Glutamatergic neuron (in vitro differentiated cells): ENCODE measurements at regions not wholly inside any gene's neighbourhood (a gene's known extent, or its start where the extent isn't known, plus 50 kb on each side); places are given as distances from the start of the nearest gene placed in this dataset.

Experiments
- DNase-seq: peaks from one replicate; pipeline ENCODE4 v3.0.0; 2022
- H3K27ac Mint-ChIP-seq: one replicate; pipeline ENCODE4 v1.8.0; 2020; ENCODE audit warnings: mild to moderate bottlenecking, mixed read lengths, inconsistent platforms; ENCODE audit not compliant: unreplicated experiment
- H3K27me3 Mint-ChIP-seq: one replicate; pipeline ENCODE4 v1.8.0; 2020; ENCODE audit warnings: mild to moderate bottlenecking, moderate library complexity, mixed read lengths, inconsistent platforms; ENCODE audit not compliant: unreplicated experiment
- H3K36me3 Mint-ChIP-seq: one replicate; pipeline ENCODE4 v1.8.0; 2020; ENCODE audit warnings: mild to moderate bottlenecking, mixed read lengths, inconsistent platforms; ENCODE audit not compliant: unreplicated experiment
- H3K4me1 Mint-ChIP-seq: one replicate; pipeline ENCODE4 v1.8.0; 2020; ENCODE audit warnings: mild to moderate bottlenecking, low read depth, mixed read lengths, inconsistent platforms; ENCODE audit not compliant: unreplicated experiment
- H3K4me3 Mint-ChIP-seq: one replicate; pipeline ENCODE4 v1.8.0; 2020; ENCODE audit warnings: mild to moderate bottlenecking, mixed read lengths, inconsistent platforms; ENCODE audit not compliant: unreplicated experiment
- H3K9me3 Mint-ChIP-seq: one replicate; pipeline ENCODE4 v1.8.0; 2020; ENCODE audit warnings: mild to moderate bottlenecking, moderate library complexity, mixed read lengths, inconsistent platforms; ENCODE audit not compliant: unreplicated experiment
- TF ChIP-seq, protein P1 (sequence below): fragments of 200-600 bp; sonication (generic); IDR thresholded peaks from one replicate; pipeline ENCODE4 v1.5.0; 2021; ENCODE audit not compliant: partially characterized antibody, unreplicated experiment

DNA sequence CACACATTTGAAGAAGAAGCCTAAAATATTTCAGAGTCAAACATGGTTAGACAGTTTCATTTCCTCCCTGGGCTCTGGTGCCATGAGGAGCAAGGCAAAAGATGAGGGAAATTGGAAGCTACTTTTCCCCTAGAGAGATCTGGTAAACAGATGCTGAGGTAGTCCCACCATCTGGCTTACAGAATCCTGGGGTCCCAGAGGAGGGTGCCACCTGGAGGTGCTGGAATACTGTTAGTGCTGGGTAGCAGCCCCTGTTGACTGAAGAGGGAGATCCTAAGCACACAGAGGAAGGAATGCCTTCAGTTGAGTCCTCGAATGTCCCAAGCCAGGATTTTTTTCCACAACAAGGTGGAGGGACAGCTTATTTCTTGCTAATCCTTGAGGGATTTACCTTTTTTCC lies 160.1 kb downstream of the FZD1 start:
- Mint-ChIP-seq H3K27ac (peak overlapping the region; percentile 85), H3K36me3 (no peaks in the 10 kb centered on the region), H3K9me3 (peaks cover 8% of the 10 kb centered on the region), H3K4me1 (peaks cover 64% of the 10 kb centered on the region), H3K4me3 (peak overlapping the region; percentile 43), H3K27me3 (peaks cover 7% of the 10 kb centered on the region)
- TF ChIP-seq, protein P1, sequence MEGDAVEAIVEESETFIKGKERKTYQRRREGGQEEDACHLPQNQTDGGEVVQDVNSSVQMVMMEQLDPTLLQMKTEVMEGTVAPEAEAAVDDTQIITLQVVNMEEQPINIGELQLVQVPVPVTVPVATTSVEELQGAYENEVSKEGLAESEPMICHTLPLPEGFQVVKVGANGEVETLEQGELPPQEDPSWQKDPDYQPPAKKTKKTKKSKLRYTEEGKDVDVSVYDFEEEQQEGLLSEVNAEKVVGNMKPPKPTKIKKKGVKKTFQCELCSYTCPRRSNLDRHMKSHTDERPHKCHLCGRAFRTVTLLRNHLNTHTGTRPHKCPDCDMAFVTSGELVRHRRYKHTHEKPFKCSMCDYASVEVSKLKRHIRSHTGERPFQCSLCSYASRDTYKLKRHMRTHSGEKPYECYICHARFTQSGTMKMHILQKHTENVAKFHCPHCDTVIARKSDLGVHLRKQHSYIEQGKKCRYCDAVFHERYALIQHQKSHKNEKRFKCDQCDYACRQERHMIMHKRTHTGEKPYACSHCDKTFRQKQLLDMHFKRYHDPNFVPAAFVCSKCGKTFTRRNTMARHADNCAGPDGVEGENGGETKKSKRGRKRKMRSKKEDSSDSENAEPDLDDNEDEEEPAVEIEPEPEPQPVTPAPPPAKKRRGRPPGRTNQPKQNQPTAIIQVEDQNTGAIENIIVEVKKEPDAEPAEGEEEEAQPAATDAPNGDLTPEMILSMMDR = no peak
- peak; percentile 48 for DNase-seq

DNA sequence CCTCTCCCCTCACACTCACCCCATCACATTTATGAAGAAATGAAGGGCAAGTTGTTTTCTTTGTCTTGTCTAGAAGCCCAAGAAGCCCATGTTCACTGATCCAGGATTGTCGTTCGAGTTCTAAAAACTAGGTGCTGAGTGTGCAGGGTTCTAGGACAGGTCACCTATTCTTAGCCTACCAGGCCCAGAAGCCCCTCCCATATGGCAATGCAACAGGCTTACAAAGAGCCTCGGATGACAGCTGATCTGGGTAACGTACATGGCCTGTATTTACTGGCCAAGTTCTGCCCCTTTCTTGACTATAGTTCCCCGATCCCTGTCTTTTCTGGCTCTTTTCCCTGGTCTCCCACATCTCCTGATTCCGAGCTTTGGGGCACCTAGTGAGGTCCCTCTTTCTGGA lies 160.9 kb downstream of the FZD1 start:
- Mint-ChIP-seq H3K4me3 (no peak overlapping the region), H3K27me3 (peaks cover 7% of the 10 kb centered on the region), H3K9me3 (peaks cover 8% of the 10 kb centered on the region), H3K36me3 (no peaks in the 10 kb centered on the region), H3K27ac (peak overlapping the region; percentile 65), H3K4me1 (peaks cover 62% of the 10 kb centered on the region)
- TF ChIP-seq, protein P1 = no peak
- no peak for DNase-seq

DNA sequence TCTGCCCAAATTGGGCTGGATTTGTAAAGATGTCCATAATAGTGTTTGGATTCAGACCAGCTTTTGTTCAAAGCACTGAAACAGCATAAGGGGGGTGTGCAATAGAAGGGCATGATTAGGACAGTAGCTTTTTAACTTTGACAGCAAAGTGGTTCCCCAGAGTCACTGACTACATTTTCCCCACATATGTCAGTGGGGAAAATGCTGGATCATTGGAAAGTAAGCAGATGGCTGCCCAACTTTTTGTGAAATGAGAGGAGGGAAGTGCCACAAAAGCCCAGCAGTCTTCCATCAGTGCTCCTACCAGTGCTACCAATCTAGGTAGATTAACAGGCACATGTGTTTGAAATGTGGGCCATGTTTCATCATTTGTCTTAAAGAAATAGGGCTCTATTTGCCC lies 162.8 kb downstream of the FZD1 start:
- H3K4me1 Mint-ChIP-seq = peaks cover 50% of the 10 kb centered on the region
- DNase-seq = no peak
- peaks cover 8% of the 10 kb centered on the region for H3K9me3 Mint-ChIP-seq
- TF ChIP-seq, protein P1 = no peak
- H3K36me3 Mint-ChIP-seq = no peaks in the 10 kb centered on the region
- peak overlapping the region; percentile 41 for H3K27ac Mint-ChIP-seq
- H3K27me3 Mint-ChIP-seq = peaks cover 7% of the 10 kb centered on the region
- peak overlapping the region; percentile 15 for H3K4me3 Mint-ChIP-seq

DNA sequence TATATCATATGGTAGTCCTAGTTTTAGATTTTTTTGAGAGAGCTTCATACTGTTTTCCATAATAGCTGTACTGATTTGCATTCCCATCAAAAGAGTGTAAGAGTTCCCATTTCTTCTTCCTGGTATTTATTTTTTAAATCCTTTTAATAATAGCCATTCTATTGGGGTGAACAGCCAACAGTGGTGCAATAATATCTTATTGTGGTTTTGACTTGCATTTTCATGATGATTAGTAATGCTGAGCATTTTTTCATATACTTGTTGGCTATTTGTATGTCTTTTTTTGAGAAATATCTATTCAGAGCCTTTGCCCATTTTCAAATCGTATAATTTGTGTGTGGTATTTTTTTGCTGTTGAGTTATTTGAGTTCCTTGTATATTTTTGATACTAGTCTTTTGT lies 167.4 kb downstream of the FZD1 start:
- TF ChIP-seq, protein P1 = no peak
- peaks cover 1% of the 10 kb centered on the region for H3K9me3 Mint-ChIP-seq
- no peak overlapping the region for H3K27ac Mint-ChIP-seq
- peaks cover 5% of the 10 kb centered on the region for H3K36me3 Mint-ChIP-seq
- DNase-seq = no peak
- no peak overlapping the region for H3K4me3 Mint-ChIP-seq
- peaks cover 23% of the 10 kb centered on the region for H3K4me1 Mint-ChIP-seq
- peaks cover 1% of the 10 kb centered on the region for H3K27me3 Mint-ChIP-seq

DNA sequence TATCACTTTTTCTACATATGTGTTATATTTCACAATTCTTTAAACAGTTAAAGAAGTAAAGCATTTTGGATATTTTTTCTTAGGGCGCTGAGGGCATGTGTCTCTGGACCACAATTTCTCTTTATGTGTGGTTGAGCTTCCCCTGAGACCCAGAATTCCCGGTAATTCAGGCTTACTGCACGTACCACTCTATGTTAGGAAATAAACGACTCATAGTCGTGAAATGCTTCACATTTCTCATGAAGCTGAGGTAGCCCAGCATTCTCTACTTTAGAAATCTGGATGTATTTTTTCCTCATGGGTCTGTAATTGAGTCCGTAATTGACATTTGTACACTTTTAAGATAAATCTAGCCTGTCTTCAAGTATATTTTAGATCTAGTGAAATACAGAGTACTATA lies 170.6 kb downstream of the FZD1 start:
- H3K9me3 Mint-ChIP-seq = peaks cover 1% of the 10 kb centered on the region
- peaks cover 21% of the 10 kb centered on the region for H3K36me3 Mint-ChIP-seq
- H3K4me3 Mint-ChIP-seq = no peak overlapping the region
- peaks cover 9% of the 10 kb centered on the region for H3K4me1 Mint-ChIP-seq
- no peak overlapping the region for H3K27ac Mint-ChIP-seq
- TF ChIP-seq, protein P1 = no peak
- no peak for DNase-seq
- peaks cover 3% of the 10 kb centered on the region for H3K27me3 Mint-ChIP-seq
